ENCODE measurements at regions not wholly inside any gene's neighbourhood (a gene's known extent, or its start where the extent isn't known, plus 50 kb on each side); places are given as distances from the start of the nearest gene placed in this dataset.

- no peak for TF ChIP-seq CTCF (IDR thresholded peaks at IDR 0.05; ENCODE audit: low read length)
- TF ChIP-seq EZH2 (IDR thresholded peaks at IDR 0.05; ENCODE audit: borderline replicate concordance, low read length): no peak
Measured at GRCh38 chr2:234429265-234429664, 67.6 kb downstream of the ARL4C start.
